Left hindlimb (tissue), 1 donor: ENCODE measurements at regions not wholly inside any gene's neighbourhood (a gene's known extent, or its start where the extent isn't known, plus 50 kb on each side); places are given as distances from the start of the nearest gene placed in this dataset.
A peak's percentile ranks its signal among the peaks of the same experiment; 100 is the strongest.

ENCODE experiments used
- DNase-seq: peaks from one replicate; pipeline ENCODE4 v3.0.0-alpha.2; 2018

DNA sequence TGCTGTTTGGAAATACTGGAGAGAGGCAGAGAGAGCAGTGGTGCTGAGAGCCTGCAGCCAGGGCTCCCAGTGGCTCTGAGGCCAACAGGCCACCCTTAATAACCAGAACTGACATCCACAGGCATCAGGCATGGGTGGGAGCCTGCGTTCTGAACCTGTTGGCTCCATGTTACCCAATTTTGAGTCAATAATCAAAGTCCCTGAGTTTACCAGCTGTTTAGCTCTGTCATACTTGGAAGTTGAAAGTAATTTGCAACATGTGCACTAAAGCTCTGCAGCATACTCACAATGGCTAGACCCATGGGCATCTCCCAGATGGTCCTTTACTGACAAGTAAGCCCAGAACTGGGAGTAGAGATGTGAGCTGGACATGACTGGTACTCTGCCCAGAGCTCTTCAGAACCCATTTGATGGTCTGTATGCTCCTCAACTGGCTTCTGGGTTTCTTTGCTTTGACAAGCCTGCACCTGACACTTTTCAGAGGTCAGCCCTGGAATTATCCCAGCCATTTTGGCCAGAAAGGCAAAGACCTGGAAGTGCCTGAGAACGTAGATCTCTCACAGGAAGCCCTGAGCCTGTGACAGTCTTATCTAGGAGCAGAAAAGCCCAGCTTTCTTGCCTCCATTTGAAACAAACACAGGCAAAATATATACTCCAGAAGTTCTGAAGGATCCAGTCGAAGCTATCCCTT is 122.4 kb upstream of the CITED2 start:
- no peak for DNase-seq

- no peak for DNase-seq
Observed at GRCh38 chr6:139494376-139494990, 120.0 kb upstream of the CITED2 start.

DNA sequence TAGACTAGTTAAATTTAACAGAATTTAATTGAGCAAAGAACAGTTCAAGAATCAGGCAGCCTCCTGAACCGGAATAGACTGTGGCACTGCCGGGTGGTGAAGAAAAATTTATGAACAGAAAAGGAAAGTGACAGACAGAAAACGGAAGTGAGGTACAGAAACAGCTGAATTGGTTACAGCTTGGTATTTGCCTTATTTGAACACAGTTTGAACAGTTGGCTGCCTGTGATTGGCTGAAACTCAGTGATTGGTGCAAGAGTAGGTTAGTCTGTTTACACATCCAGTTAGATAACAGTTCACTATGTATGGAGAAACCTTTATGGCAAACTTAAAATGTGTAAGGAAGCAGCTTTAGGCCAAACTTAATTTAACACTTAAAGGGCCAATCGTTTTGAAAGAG is 116.0 kb upstream of the CITED2 start:
- no peak for DNase-seq

DNA sequence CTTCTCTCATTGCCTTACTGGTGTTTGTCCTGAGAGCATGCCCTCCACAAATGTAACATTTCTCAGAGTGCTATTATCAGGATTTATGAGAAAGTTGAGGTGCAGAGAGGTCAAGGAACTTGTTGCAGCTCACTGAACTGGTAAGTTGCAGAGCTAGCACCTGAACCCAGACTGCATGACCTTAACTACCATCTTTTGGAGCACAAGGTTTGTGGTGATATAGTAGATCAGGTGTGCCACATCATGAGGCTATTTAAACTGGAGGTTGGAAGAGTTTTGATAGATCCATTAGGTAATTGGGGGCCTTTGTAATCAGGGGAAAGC is 112.0 kb upstream of the CITED2 start:
- DNase-seq, result no peak

GRCh38 chr6:139485742-139486475 is 111.5 kb upstream of the CITED2 start:
- no peak for DNase-seq

GRCh38 chr6:139485185-139485584 is 110.7 kb upstream of the CITED2 start:
- no peak for DNase-seq

GRCh38 chr6:139483079-139483478 is 108.6 kb upstream of the CITED2 start:
- DNase-seq, result no peak

DNA sequence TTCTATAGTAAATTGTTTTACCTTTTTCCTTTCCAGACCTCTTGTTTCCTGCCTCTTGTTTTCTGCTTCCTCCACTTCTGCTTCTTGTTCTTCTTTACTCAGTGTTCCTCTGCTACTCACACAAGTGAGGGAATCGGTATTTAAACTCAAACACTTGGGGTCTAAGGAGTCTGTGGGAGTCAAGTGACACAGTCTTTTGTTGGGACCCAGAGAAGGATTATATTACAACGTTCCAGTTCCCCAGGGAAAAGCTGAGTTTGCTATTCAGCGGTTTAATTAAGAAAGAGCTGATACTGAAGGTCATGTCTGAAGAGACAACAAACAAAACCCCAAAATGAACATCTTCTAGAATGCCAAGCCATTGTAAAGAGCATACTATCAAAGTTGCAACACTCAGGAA is 107.8 kb upstream of the CITED2 start:
- no peak for DNase-seq

GRCh38 chr6:139480356-139481165 is 106.1 kb upstream of the CITED2 start:
- DNase-seq, result no peak

DNA sequence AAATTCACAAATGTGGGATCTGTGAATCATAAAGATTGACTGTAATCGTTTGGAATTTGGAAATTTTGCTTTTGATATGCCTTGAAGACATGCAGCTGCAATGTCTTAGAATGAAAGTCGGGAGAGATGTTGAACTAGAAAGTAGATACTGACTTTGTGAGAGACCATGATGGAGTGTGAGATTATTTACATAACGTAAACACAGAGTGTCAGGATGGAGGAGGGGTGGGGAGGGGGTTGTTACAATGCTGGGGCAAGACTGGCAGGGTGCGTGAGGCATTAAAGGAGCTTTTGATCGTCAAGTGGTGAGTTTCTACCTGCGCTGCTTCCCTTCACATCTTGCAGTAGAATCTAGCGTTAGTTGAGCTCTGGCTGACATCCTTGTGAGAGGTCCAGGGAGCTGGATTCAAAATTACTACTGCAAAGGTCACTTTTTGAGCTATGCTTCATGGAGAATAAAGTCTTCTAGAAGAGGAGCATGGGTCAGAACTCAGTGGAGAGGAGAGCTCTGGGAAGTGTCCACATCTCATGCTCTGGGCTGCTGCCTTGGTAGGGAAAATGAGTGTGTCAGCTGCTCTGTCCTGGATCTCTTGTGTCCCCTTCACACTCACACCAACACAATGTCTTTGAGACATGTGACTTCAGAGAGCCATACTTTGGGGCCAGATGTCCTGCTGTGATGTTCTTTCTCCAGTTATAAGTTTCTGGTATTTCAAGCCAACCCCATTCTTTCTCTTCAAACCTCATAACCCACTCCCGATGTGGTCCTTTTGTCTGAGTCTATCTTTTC is 105.2 kb upstream of the CITED2 start:
- no peak for DNase-seq

DNA sequence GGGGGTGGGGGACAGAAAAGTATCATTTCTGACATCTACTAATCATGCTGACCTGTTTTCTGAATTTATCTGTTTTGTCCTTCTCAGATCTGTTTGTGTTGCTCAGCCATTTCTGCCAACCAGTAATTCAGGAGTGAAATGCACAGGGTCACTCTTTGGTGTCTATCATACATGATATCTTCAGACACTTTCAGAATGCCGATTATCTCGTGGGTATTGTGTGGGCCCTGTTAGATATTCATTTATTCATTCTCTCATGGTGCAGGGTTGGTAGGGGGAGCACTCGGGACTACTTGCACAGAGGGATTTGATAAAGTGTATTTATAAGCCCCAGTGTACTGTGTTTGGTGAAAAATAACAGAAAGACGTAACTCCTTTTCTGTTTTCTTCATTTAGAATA is 101.2 kb upstream of the CITED2 start:
- no peak for DNase-seq

DNA sequence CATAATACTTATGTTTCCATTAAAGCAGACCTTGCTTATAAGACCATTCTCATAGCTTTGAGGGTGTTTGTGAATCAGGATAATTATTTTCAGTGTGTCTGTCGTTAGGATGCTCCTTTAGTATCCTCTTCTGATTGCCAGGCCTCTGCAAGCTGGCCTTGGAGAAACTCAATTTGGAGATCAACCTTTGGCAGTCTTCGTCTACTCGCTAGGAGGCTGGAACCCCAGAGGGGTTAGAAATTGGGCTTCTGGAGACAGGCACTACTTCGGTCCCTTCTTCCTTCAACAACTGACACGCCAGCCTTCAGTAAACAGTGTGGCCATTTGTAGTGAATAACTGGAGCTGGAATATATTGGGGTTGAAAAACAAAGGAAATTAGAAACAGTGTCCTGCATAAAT is 100.8 kb upstream of the CITED2 start:
- DNase-seq, result no peak

- peak; percentile 45 for DNase-seq
Observed at GRCh38 chr6:139474145-139475108, 100.0 kb upstream of the CITED2 start.

GRCh38 chr6:139473731-139474130 is 99.3 kb upstream of the CITED2 start:
- DNase-seq, result no peak

DNA sequence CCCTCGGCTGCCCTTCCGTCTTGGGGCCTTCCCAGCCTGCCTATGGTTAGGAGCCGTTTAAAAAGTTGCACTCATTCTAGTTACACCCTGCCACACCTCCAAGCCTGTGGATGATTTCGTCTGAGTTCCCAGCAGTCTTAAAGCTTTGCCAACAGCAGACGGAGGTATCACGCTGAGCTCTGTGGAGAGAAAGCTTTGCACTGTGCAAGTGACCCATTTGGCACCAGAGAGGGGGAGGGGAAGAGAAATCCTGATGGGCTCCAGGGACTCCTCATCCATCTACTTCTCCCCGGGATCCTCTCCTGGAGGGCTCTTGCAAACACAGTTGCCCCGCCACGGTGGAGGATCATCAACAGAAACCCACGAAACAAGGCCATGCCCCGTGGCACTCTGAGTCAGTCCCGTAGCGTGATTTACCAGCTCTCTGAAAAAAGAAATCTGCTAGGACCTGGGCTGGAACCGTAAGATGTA is 98.8 kb upstream of the CITED2 start:
- DNase-seq, result peak; percentile 40

GRCh38 chr6:139472351-139473015 is 98.0 kb upstream of the CITED2 start:
- DNase-seq, result no peak

- no peak for DNase-seq
Observed at GRCh38 chr6:139470997-139471396, 96.5 kb upstream of the CITED2 start.

- DNase-seq, result no peak
Observed at GRCh38 chr6:139468178-139468819, 93.9 kb upstream of the CITED2 start.

- no peak for DNase-seq
Observed at GRCh38 chr6:139457476-139457875, 83.0 kb upstream of the CITED2 start.
